Nephron (organoid): ENCODE measurements at regions not wholly inside any gene's neighbourhood (a gene's known extent, or its start where the extent isn't known, plus 50 kb on each side); places are given as distances from the start of the nearest gene placed in this dataset.

Experiments used
- H3K27ac Mint-ChIP-seq, 3 experiments: 2 replicates each; pipeline ENCODE4 v1.8.0; 2020; ENCODE audit warnings: mixed read lengths in 3 of 3, mild to moderate bottlenecking in 2 of 3, moderate library complexity in 1 of 3
- H3K27me3 Mint-ChIP-seq: 2 replicates; pipeline ENCODE4 v1.8.0; 2021; ENCODE audit warnings: low read depth, mild to moderate bottlenecking, moderate library complexity, mixed read lengths
- H3K36me3 Mint-ChIP-seq: 2 replicates; pipeline ENCODE4 v1.8.0; 2020; ENCODE audit warnings: low read depth, mixed read lengths
- H3K4me1 Mint-ChIP-seq: 2 replicates; pipeline ENCODE4 v1.8.0; 2020; ENCODE audit warnings: mixed read lengths
- H3K4me3 Mint-ChIP-seq, 3 experiments: 2 replicates each; pipeline ENCODE4 v1.8.0; 2020; ENCODE audit warnings: mild to moderate bottlenecking in 3 of 3, mixed read lengths in 3 of 3, moderate library complexity in 2 of 3
- H3K9me3 Mint-ChIP-seq: 2 replicates; pipeline ENCODE4 v1.8.0; 2020; ENCODE audit warnings: mixed read lengths
- CTCF ChIP-seq, 3 experiments: fragments of 200-600 bp; sonication (generic); IDR thresholded peaks; one replicate each; pipeline ENCODE4 v1.5.0; 2021; ENCODE audit warnings: antibody characterized with exemption in 3 of 3; ENCODE audit not compliant: unreplicated experiment in 3 of 3

GRCh38 chrX:140354431-140355120 is 150.3 kb downstream of the SOX3 start:
- H3K36me3 Mint-ChIP-seq, result no peaks in the 10 kb centered on the region
- H3K27ac Mint-ChIP-seq, result no peak overlapping the region

DNA sequence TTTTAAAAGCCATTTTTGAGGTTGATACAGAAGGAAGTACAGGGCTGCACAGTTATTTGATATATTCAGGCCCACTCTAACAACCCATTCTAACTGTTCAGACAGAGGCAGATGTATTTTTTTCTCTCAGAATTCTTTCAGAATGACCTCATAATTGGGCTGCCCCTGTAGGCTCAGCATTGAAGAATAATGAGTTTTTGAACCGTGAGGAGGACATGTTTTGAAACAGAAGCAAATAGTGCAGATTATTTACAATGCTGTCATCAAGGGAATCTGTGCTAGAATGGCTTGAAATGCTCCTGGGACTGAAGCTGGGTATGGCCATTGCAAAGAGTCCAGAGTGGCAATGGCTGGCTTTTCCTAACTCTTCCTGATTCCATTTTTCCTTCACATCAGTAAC is 158.1 kb downstream of the SOX3 start:
- Mint-ChIP-seq H3K36me3 (no peaks in the 10 kb centered on the region), H3K9me3 (no peaks in the 10 kb centered on the region), H3K27me3 (peaks cover 5% of the 10 kb centered on the region), H3K4me1 (peaks cover 4% of the 10 kb centered on the region), H3K4me3 (no peak overlapping the region), H3K27ac (no peak overlapping the region)
- no peak for TF ChIP-seq CTCF (IDR thresholded peaks at IDR 0.05; ENCODE audit: unreplicated experiment in 3 of 3)

More at GRCh38 chrX:140354431-140355120, 150.3 kb downstream of the SOX3 start:
- Mint-ChIP-seq H3K4me3 (no peak overlapping the region), H3K9me3 (no peaks in the 10 kb centered on the region), H3K4me1 (no peaks in the 10 kb centered on the region), H3K27me3 (peaks cover 30% of the 10 kb centered on the region)
- TF ChIP-seq CTCF (IDR thresholded peaks at IDR 0.05; ENCODE audit: unreplicated experiment in 3 of 3), result no peak

GRCh38 chrX:140343226-140343868 is 161.5 kb downstream of the SOX3 start:
- H3K4me3 Mint-ChIP-seq, result no peak overlapping the region
- no peaks in the 10 kb centered on the region for H3K27me3 Mint-ChIP-seq
- TF ChIP-seq CTCF (IDR thresholded peaks at IDR 0.05; ENCODE audit: unreplicated experiment in 3 of 3), result no peak
- no peaks in the 10 kb centered on the region for H3K36me3 Mint-ChIP-seq
- H3K9me3 Mint-ChIP-seq, result no peaks in the 10 kb centered on the region
- H3K27ac Mint-ChIP-seq, result peak overlapping the region in 1 of 3 experiments; percentile 20
- H3K4me1 Mint-ChIP-seq, result peaks cover 4% of the 10 kb centered on the region

DNA sequence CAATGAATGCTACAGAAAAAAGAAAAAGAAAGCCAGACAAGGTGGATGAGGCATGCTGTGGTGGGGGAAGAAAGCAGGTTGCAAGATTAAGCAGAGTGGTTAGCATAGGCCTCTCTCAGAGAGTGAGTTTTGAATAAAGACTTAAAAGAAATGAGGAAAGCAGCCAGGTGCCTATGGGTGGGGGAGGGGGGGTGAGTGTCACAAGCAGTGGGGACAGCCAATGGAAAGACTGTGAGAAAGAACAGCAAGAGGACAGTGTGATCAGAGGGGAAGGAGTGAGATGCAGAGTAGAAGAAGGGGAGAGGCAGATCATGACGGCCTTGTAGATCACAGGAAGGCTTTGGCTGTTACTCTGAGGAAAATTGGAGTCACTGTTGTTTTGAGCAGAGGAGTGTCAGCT is 162.5 kb downstream of the SOX3 start:
- Mint-ChIP-seq H3K4me1 (peaks cover 4% of the 10 kb centered on the region), H3K27me3 (no peaks in the 10 kb centered on the region)
- TF ChIP-seq CTCF (IDR thresholded peaks at IDR 0.05; ENCODE audit: unreplicated experiment in 3 of 3), result no peak

GRCh38 chrX:140337263-140337662 is 167.6 kb downstream of the SOX3 start:
- H3K4me1 Mint-ChIP-seq, result no peaks in the 10 kb centered on the region
- H3K9me3 Mint-ChIP-seq, result no peaks in the 10 kb centered on the region
- no peak overlapping the region for H3K4me3 Mint-ChIP-seq
- TF ChIP-seq CTCF (IDR thresholded peaks at IDR 0.05; ENCODE audit: unreplicated experiment in 3 of 3), result no peak
- H3K36me3 Mint-ChIP-seq, result no peaks in the 10 kb centered on the region
- H3K27ac Mint-ChIP-seq, result no peak overlapping the region
- no peaks in the 10 kb centered on the region for H3K27me3 Mint-ChIP-seq

More for the DNA sequence above, 162.5 kb downstream of the SOX3 start:
- H3K27ac Mint-ChIP-seq, result no peak overlapping the region
- no peak overlapping the region for H3K4me3 Mint-ChIP-seq
- H3K36me3 Mint-ChIP-seq, result no peaks in the 10 kb centered on the region
- H3K9me3 Mint-ChIP-seq, result no peaks in the 10 kb centered on the region

- Mint-ChIP-seq H3K4me1 (no peaks in the 10 kb centered on the region), H3K36me3 (no peaks in the 10 kb centered on the region), H3K4me3 (no peak overlapping the region), H3K9me3 (no peaks in the 10 kb centered on the region), H3K27ac (no peak overlapping the region), H3K27me3 (no peaks in the 10 kb centered on the region)
- no peak for TF ChIP-seq CTCF (IDR thresholded peaks at IDR 0.05; ENCODE audit: unreplicated experiment in 3 of 3)
These were observed 186.6 kb downstream of the SOX3 start for GRCh38 chrX:140318296-140318695.
